Fibroblast of lung (primary cell): ENCODE measurements at regions not wholly inside any gene's neighbourhood (a gene's known extent, or its start where the extent isn't known, plus 50 kb on each side); places are given as distances from the start of the nearest gene placed in this dataset.
"Not testable (repeated sequence)": the region's sequence is repeated elsewhere in the genome, so short reads cannot be mapped to it uniquely, and the experiment has no call there.

Experiments used
- DNase-seq, 2 donors: peaks; one replicate each; pipeline versions ENCODE4 v3.0.0 to v3.0.0-alpha.2; 2010; ENCODE audit warnings: low read depth in 2 of 2
- H2AFZ ChIP-seq: 2 replicates; pipeline ENCODE4 v1.5.1; 2012; ENCODE audit warnings: low read length, control low read depth, inconsistent platforms
- H3K27ac ChIP-seq: 2 replicates; pipeline ENCODE4 v1.5.1; 2011; ENCODE audit warnings: low read length, control low read depth; ENCODE audit not compliant: insufficient read depth
- H3K27me3 ChIP-seq: 2 replicates; pipeline ENCODE4 v1.5.1; 2011; ENCODE audit warnings: mild to moderate bottlenecking, low read length; ENCODE audit not compliant: control insufficient read depth, insufficient read depth
- H3K36me3 ChIP-seq: 2 replicates; pipeline ENCODE4 v1.5.1; 2011; ENCODE audit warnings: low read length; ENCODE audit not compliant: control insufficient read depth, insufficient read depth
- H3K4me1 ChIP-seq: 2 replicates; pipeline ENCODE4 v1.5.1; 2011; ENCODE audit warnings: low read length; ENCODE audit not compliant: control insufficient read depth, insufficient read depth; ENCODE audit errors: extremely low read depth
- H3K4me2 ChIP-seq: 2 replicates; pipeline ENCODE4 v1.5.1; 2011; ENCODE audit warnings: low read length, control low read depth; ENCODE audit not compliant: insufficient read depth; ENCODE audit errors: extremely low read depth
- H3K4me3 ChIP-seq, 4 experiments: fragments of 200-600 bp in 1 of 4; sonication (generic) in 1 of 4; replicated peaks in 1 of 4; 2 replicates each; pipeline ENCODE4 v1.5.1; 2011 to 2016; ENCODE audit warnings: low read length in 4 of 4, low read depth in 3 of 4, mild to moderate bottlenecking in 3 of 4, control low read depth in 2 of 4, inconsistent platforms in 1 of 4, mixed read lengths in 1 of 4; ENCODE audit not compliant: insufficient read depth in 1 of 4; ENCODE audit errors: control extremely low read depth in 1 of 4
- H3K79me2 ChIP-seq: 2 replicates; pipeline ENCODE4 v1.5.1; 2012; ENCODE audit warnings: mild to moderate bottlenecking, low read length, inconsistent platforms; ENCODE audit not compliant: control insufficient read depth, insufficient read depth
- H3K9ac ChIP-seq: 2 replicates; pipeline ENCODE4 v1.5.1; 2011; ENCODE audit warnings: mild to moderate bottlenecking, low read length, control low read depth; ENCODE audit not compliant: insufficient read depth
- H3K9me3 ChIP-seq: 2 replicates; pipeline ENCODE4 v1.5.1; 2012; ENCODE audit warnings: low read depth, low read length; ENCODE audit not compliant: control insufficient read depth, insufficient read depth
- H4K20me1 ChIP-seq: 2 replicates; pipeline ENCODE4 v1.5.1; 2011; ENCODE audit warnings: low read length; ENCODE audit not compliant: control insufficient read depth, insufficient read depth; ENCODE audit errors: extremely low read depth
- EZH2 ChIP-seq: IDR thresholded peaks from 2 replicates; pipeline ENCODE4 v1.5.1; 2012; ENCODE audit warnings: low read length, control low read depth, mild to moderate bottlenecking; ENCODE audit errors: missing control alignments
- TF ChIP-seq, protein P1 (sequence below), 2 donors: IDR thresholded peaks in 1 of 2; conservative IDR thresholded peaks in 1 of 2; 1 replicate in 1 of 2; 2 replicates in 1 of 2; pipeline ENCODE4 v1.5.1; 2011 to 2012; ENCODE audit warnings: low read length in 2 of 2, control low read depth in 1 of 2, inconsistent platforms in 1 of 2, low read depth in 1 of 2, mild to moderate bottlenecking in 1 of 2

GRCh38 chr7:118898284-118898683 is 673.8 kb downstream of the ANKRD7 start:
- H3K4me3 ChIP-seq, result no peak overlapping the region
- H3K9me3 ChIP-seq, result no peaks in the 10 kb centered on the region
- TF ChIP-seq, protein P1, sequence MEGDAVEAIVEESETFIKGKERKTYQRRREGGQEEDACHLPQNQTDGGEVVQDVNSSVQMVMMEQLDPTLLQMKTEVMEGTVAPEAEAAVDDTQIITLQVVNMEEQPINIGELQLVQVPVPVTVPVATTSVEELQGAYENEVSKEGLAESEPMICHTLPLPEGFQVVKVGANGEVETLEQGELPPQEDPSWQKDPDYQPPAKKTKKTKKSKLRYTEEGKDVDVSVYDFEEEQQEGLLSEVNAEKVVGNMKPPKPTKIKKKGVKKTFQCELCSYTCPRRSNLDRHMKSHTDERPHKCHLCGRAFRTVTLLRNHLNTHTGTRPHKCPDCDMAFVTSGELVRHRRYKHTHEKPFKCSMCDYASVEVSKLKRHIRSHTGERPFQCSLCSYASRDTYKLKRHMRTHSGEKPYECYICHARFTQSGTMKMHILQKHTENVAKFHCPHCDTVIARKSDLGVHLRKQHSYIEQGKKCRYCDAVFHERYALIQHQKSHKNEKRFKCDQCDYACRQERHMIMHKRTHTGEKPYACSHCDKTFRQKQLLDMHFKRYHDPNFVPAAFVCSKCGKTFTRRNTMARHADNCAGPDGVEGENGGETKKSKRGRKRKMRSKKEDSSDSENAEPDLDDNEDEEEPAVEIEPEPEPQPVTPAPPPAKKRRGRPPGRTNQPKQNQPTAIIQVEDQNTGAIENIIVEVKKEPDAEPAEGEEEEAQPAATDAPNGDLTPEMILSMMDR (conservative IDR thresholded peaks at IDR 0.05 in 1 of 2, IDR thresholded peaks at IDR 0.05 in 1 of 2; ENCODE audit: low read depth in 1 of 2, low read length in 2 of 2), result no peak
- TF ChIP-seq EZH2, result no peak
- no peak overlapping the region for H3K4me2 ChIP-seq
- H3K4me1 ChIP-seq, result no peaks in the 10 kb centered on the region
- H3K27me3 ChIP-seq, result no peaks in the 10 kb centered on the region
- no peaks in the 10 kb centered on the region for H4K20me1 ChIP-seq
- no peak overlapping the region for H3K27ac ChIP-seq
- H2AFZ ChIP-seq, result no peak overlapping the region
- no peaks in the 10 kb centered on the region for H3K36me3 ChIP-seq
- H3K9ac ChIP-seq, result no peak overlapping the region
- no peaks in the 10 kb centered on the region for H3K79me2 ChIP-seq
- DNase-seq, result no peak

- Histone ChIP-seq H3K4me2 (no peak overlapping the region), H3K27ac (no peak overlapping the region), H3K79me2 (no peaks in the 10 kb centered on the region), H3K9ac (no peak overlapping the region), H3K4me3 (no peak overlapping the region), H4K20me1 (no peaks in the 10 kb centered on the region), H3K9me3 (no peaks in the 10 kb centered on the region), H3K4me1 (no peaks in the 10 kb centered on the region), H3K36me3 (no peaks in the 10 kb centered on the region), H3K27me3 (no peaks in the 10 kb centered on the region), H2AFZ (no peak overlapping the region)
- TF ChIP-seq EZH2, result no peak
- TF ChIP-seq, protein P1 (conservative IDR thresholded peaks at IDR 0.05 in 1 of 2, IDR thresholded peaks at IDR 0.05 in 1 of 2; ENCODE audit: low read depth in 1 of 2, low read length in 2 of 2), result no peak
- no peak for DNase-seq
Measured at GRCh38 chr7:118902600-118902999, 678.1 kb downstream of the ANKRD7 start.

DNA sequence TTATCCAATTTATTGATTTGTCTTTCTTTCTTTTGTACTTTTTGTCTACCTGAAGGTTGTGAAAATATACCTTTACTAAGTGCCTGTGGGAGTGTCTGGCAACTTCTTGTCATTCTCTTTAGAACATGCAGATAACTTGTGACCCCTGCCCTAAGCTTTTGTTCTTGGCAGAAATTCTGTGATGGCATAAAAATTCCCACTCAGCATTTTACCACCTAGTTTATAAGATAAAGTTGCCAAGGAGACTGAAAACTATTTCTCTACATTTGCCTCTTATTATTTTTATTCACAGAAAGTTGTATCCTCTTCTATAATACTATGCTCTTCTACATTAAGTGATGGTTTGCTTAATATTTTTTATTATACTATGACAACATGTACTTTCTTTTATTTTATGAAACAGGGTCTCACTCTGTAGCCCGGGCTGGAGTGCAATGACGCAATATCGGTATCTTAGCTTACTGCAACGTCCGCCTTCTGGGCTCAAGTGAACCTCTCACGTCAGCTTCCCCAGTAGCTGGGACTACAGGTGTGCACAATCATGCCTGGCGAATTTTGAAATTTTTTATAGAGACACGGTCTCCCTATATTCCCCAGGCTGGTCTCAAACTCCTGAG is 683.5 kb downstream of the ANKRD7 start:
- Histone ChIP-seq H3K27ac (no peak overlapping the region), H3K4me3 (no peak overlapping the region), H3K36me3 (no peaks in the 10 kb centered on the region), H3K27me3 (no peaks in the 10 kb centered on the region), H3K4me1 (no peaks in the 10 kb centered on the region), H3K4me2 (no peak overlapping the region), H3K79me2 (no peaks in the 10 kb centered on the region), H3K9ac (no peak overlapping the region), H4K20me1 (no peaks in the 10 kb centered on the region), H2AFZ (no peak overlapping the region), H3K9me3 (no peaks in the 10 kb centered on the region)
- DNase-seq, result no peak
- TF ChIP-seq, protein P1 (conservative IDR thresholded peaks at IDR 0.05 in 1 of 2, IDR thresholded peaks at IDR 0.05 in 1 of 2; ENCODE audit: low read depth in 1 of 2, low read length in 2 of 2), result no peak
- no peak for TF ChIP-seq EZH2

- H3K4me2 ChIP-seq, DNase-seq, H3K9me3 ChIP-seq, H3K9ac ChIP-seq, H4K20me1 ChIP-seq, H3K4me1 ChIP-seq, H2AFZ ChIP-seq, H3K79me2 ChIP-seq, H3K27ac ChIP-seq, H3K4me3 ChIP-seq, H3K27me3 ChIP-seq, H3K36me3 ChIP-seq: not testable (repeated sequence)
Measured at GRCh38 chr7:118916120-118916519, 691.6 kb downstream of the ANKRD7 start.
